T-helper 1 cell treated with Interleukin-12 subunit alpha and Interleukin-12 subunit beta and Interleukin-4 antibody, amounts not matched to agents 30 μg/mL and 1 μg/mL, for 36 hours (primary cell): ENCODE measurements at regions not wholly inside any gene's neighbourhood (a gene's known extent, or its start where the extent isn't known, plus 50 kb on each side); places are given as distances from the start of the nearest gene placed in this dataset.
A peak's percentile ranks its signal among the peaks of the same experiment; 100 is the strongest.
"Not testable (repeated sequence)": the region's sequence is repeated elsewhere in the genome, so short reads cannot be mapped to it uniquely, and the experiment has no call there.

Experiments used
- H3K27ac Mint-ChIP-seq: one replicate; pipeline ENCODE4 v1.8.0; 2021; ENCODE audit warnings: mild to moderate bottlenecking, mixed read lengths
- H3K27me3 Mint-ChIP-seq: one replicate; pipeline ENCODE4 v1.8.0; 2021; ENCODE audit warnings: low read depth, mixed read lengths
- H3K36me3 Mint-ChIP-seq: one replicate; pipeline ENCODE4 v1.8.0; 2021; ENCODE audit warnings: low read depth, mixed read lengths
- H3K4me1 Mint-ChIP-seq: one replicate; pipeline ENCODE4 v1.8.0; 2021; ENCODE audit warnings: low read depth, mixed read lengths
- H3K4me3 Mint-ChIP-seq: one replicate; pipeline ENCODE4 v1.8.0; 2021; ENCODE audit warnings: mild to moderate bottlenecking, moderate library complexity, mixed read lengths
- H3K9me3 Mint-ChIP-seq: one replicate; pipeline ENCODE4 v1.8.0; 2021; ENCODE audit warnings: mixed read lengths

- Mint-ChIP-seq H3K4me1 (peaks cover 40% of the 10 kb centered on the region), H3K9me3 (peaks cover 13% of the 10 kb centered on the region), H3K27ac (peak overlapping the region; percentile 89), H3K4me3 (peak overlapping the region; percentile 67), H3K27me3 (no peaks in the 10 kb centered on the region), H3K36me3 (peaks cover 6% of the 10 kb centered on the region)
Observed at GRCh38 chr16:79845033-79845733, 244.6 kb upstream of the MAF start.

DNA sequence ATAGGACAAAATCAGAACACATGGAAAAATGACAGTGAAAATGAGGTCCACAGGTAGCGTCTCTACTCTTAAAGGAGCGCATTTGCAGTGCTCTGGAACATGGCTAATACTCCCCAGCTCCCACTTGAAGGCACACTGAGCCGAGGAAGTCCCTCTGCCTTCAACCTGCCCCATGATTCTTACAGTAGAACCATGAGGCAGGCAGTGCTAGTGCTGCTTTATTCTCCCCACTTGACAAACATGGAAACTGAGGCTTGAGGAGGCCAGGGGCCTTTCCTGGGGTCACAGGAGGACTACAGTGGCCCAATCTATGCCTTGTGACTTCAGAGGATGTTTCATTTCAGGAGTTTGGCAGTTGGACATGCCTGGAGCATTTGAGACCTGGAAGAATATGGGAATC, 244.1 kb upstream of the MAF start:
- peak overlapping the region; percentile 67 for H3K4me3 Mint-ChIP-seq

GRCh38 chr16:79843631-79844043, 243.1 kb upstream of the MAF start:
- peaks cover 13% of the 10 kb centered on the region for H3K9me3 Mint-ChIP-seq
- peaks cover 6% of the 10 kb centered on the region for H3K36me3 Mint-ChIP-seq
- peak overlapping the region; percentile 44 for H3K4me3 Mint-ChIP-seq
- H3K4me1 Mint-ChIP-seq: peaks cover 37% of the 10 kb centered on the region
- H3K27me3 Mint-ChIP-seq: no peaks in the 10 kb centered on the region
- H3K27ac Mint-ChIP-seq: peak overlapping the region; percentile 58

More for the DNA sequence above, 244.1 kb upstream of the MAF start:
- H3K27ac Mint-ChIP-seq: peak overlapping the region; percentile 89
- no peaks in the 10 kb centered on the region for H3K27me3 Mint-ChIP-seq
- H3K36me3 Mint-ChIP-seq: peaks cover 6% of the 10 kb centered on the region
- peaks cover 13% of the 10 kb centered on the region for H3K9me3 Mint-ChIP-seq
- H3K4me1 Mint-ChIP-seq: peaks cover 38% of the 10 kb centered on the region

DNA sequence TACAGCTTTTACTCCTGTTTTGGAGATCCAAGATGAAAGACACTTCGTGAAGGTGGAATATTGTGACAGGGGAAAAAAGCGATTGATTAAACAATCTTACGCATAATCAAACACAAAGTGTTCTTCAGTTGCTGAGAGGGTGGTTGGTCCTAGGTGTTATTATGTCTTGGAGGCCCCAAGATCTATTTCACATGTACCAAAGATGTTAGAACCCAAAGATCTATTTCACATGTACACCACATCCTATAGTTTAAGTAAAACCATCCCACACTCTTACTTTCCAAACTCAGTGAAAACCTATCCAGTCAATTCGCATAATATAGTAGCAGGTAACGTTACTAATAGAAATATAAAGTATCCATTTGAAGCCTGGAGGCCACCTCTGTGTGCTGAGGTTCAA, 242.6 kb upstream of the MAF start:
- Mint-ChIP-seq H3K27ac (peak overlapping the region; percentile 58), H3K4me3 (no peak overlapping the region)

DNA sequence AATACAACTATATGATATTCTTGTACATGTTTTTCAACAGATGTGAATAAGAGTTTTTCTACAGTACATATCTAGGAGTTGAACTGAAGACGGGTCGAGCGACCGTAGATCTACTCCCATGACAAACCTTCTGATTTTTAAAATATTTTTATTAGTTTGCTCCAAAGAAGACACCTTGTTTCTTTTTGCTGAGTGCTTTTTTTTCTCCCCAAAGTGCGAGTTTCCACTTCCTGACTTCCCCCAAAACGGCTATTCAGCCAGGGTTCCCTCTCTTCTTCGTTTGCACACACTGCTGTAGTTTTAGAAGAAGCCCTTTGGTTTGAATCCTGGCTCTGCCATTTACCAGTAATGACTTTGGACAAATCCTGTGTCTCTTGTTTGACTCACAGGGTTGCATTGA, 241.7 kb upstream of the MAF start:
- H3K36me3 Mint-ChIP-seq: peaks cover 6% of the 10 kb centered on the region
- H3K27ac Mint-ChIP-seq: no peak overlapping the region
- H3K4me3 Mint-ChIP-seq: no peak overlapping the region

More for the DNA sequence above, 242.6 kb upstream of the MAF start:
- peaks cover 13% of the 10 kb centered on the region for H3K9me3 Mint-ChIP-seq
- H3K4me1 Mint-ChIP-seq: peaks cover 37% of the 10 kb centered on the region
- no peaks in the 10 kb centered on the region for H3K27me3 Mint-ChIP-seq
- H3K36me3 Mint-ChIP-seq: peaks cover 6% of the 10 kb centered on the region

GRCh38 chr16:79839466-79840341, 239.2 kb upstream of the MAF start:
- no peaks in the 10 kb centered on the region for H3K27me3 Mint-ChIP-seq
- H3K27ac Mint-ChIP-seq: no peak overlapping the region
- peaks cover 6% of the 10 kb centered on the region for H3K36me3 Mint-ChIP-seq
- H3K9me3 Mint-ChIP-seq: peaks cover 13% of the 10 kb centered on the region
- H3K4me1 Mint-ChIP-seq: peaks cover 21% of the 10 kb centered on the region
- no peak overlapping the region for H3K4me3 Mint-ChIP-seq

More for the DNA sequence above, 241.7 kb upstream of the MAF start:
- H3K27me3 Mint-ChIP-seq: no peaks in the 10 kb centered on the region
- peaks cover 13% of the 10 kb centered on the region for H3K9me3 Mint-ChIP-seq
- H3K4me1 Mint-ChIP-seq: peaks cover 34% of the 10 kb centered on the region

- Mint-ChIP-seq H3K27me3 (no peaks in the 10 kb centered on the region), H3K4me1 (peaks cover 12% of the 10 kb centered on the region), H3K9me3 (peaks cover 13% of the 10 kb centered on the region), H3K4me3 (no peak overlapping the region), H3K36me3 (peaks cover 6% of the 10 kb centered on the region), H3K27ac (no peak overlapping the region)
Observed at GRCh38 chr16:79838496-79839259, 238.1 kb upstream of the MAF start.

DNA sequence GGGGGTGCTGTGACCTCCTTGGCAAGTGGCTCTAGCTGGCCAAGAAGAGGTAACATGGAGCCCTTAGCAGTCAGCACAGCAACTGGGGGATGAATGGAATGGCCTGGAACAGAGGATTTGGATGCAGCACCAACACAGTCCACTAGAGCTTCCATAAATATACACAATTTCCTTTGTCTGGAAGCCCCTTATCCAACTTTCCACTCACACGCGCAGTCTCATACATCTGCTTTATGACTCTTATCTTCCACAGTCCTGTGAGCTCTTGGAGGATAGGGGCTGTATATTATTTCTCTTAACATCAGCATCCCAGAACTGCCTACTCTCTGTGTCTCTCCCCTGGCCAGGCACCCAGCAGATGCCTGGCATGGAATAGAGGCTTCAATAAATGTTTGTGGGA, 235.6 kb upstream of the MAF start:
- no peaks in the 10 kb centered on the region for H3K36me3 Mint-ChIP-seq
- H3K27ac Mint-ChIP-seq: no peak overlapping the region
- H3K4me1 Mint-ChIP-seq: no peaks in the 10 kb centered on the region
- peaks cover 3% of the 10 kb centered on the region for H3K27me3 Mint-ChIP-seq
- peaks cover 2% of the 10 kb centered on the region for H3K9me3 Mint-ChIP-seq
- H3K4me3 Mint-ChIP-seq: no peak overlapping the region

DNA sequence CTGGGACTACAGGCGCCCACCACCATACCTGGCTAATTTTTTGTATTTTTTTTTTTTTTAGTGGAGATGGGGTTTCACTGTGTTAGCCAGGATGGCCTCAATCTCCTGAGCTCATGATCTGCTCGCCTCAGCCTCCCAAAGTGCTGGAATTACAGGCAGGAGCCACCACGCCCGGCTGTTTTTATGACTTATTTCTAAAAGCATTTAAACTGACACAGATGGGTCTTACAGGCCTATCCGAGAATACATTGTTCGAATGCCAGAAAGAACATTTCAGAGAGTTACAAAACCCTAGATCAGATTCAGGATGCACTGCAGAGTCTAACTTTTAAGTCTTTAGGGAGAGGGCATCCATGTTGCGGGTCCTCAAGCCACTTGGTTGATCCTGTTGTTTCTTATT, 234.7 kb upstream of the MAF start:
- peaks cover 8% of the 10 kb centered on the region for H3K27me3 Mint-ChIP-seq
- no peaks in the 10 kb centered on the region for H3K4me1 Mint-ChIP-seq
- no peak overlapping the region for H3K4me3 Mint-ChIP-seq
- no peak overlapping the region for H3K27ac Mint-ChIP-seq
- no peaks in the 10 kb centered on the region for H3K9me3 Mint-ChIP-seq
- H3K36me3 Mint-ChIP-seq: no peaks in the 10 kb centered on the region

DNA sequence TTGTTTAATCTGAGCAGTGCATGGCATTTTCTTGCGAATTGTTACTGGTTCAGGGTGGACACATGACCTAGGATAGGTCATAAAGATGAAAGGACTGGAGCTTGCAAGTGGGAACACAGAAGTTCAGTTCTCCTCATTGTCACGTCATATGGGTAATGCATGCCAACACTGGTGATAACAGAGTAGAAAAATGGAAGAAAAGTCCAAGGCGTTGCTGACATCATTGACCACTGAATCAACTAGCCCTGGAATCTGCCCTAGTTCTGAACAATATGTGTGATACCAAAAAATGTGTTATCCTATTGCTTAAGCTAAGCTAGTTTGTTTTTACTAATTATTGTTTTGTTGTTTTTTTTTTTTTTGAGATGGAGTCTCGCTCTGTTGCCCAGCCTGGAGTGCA, 234.2 kb upstream of the MAF start:
- Mint-ChIP-seq H3K36me3 (no peaks in the 10 kb centered on the region), H3K9me3 (no peaks in the 10 kb centered on the region), H3K4me3 (no peak overlapping the region), H3K4me1 (no peaks in the 10 kb centered on the region), H3K27ac (no peak overlapping the region), H3K27me3 (peaks cover 8% of the 10 kb centered on the region)

DNA sequence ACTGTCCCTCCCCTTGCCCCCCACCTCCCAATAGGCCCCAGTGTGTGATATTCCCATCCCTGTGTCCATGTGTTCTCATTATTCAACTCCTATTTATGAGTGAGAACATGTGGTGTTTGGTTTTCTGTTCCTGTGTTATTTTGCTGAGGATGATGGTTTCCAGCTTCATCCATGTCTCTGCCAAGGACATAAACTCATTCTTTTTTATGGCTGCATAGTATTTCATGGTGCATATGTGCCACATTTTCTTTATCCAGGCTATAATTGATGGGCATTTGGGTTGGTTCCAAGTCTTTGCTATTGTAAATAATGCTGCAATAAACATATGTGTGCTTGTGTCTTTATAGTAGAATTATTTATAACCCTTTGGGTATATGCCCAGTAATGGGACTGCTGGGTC, 233.5 kb upstream of the MAF start:
- not testable (repeated sequence) for H3K27me3 Mint-ChIP-seq, H3K9me3 Mint-ChIP-seq, H3K4me1 Mint-ChIP-seq, H3K36me3 Mint-ChIP-seq, H3K4me3 Mint-ChIP-seq, H3K27ac Mint-ChIP-seq

DNA sequence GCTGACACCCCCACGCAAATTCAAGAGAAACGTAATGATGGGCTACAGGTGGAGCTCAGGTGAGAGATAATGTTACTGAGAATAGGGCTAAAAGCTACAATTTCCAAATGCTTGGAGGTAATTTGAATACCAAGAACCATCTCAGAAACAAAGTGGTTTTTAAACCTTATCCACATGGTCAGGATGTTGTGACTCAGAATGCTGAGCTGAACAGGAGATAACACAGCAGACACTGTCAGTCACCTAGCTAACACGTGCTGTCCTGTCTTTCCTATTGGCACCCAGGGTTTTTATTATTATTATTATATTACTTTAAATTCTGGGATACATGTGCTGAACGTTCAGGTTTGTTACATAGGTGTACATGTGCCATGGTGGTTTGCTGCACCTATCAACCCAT, 233.0 kb upstream of the MAF start:
- Mint-ChIP-seq H3K4me1 (no peaks in the 10 kb centered on the region), H3K27ac (no peak overlapping the region), H3K9me3 (peaks cover 4% of the 10 kb centered on the region), H3K4me3 (no peak overlapping the region), H3K36me3 (no peaks in the 10 kb centered on the region), H3K27me3 (peaks cover 11% of the 10 kb centered on the region)

GRCh38 chr16:79826732-79827475, 226.4 kb upstream of the MAF start:
- no peaks in the 10 kb centered on the region for H3K4me1 Mint-ChIP-seq
- H3K27ac Mint-ChIP-seq: no peak overlapping the region
- H3K27me3 Mint-ChIP-seq: peaks cover 19% of the 10 kb centered on the region
- peaks cover 4% of the 10 kb centered on the region for H3K9me3 Mint-ChIP-seq
- no peaks in the 10 kb centered on the region for H3K36me3 Mint-ChIP-seq
- H3K4me3 Mint-ChIP-seq: no peak overlapping the region

- Mint-ChIP-seq H3K36me3 (no peaks in the 10 kb centered on the region), H3K4me3 (no peak overlapping the region), H3K27ac (no peak overlapping the region), H3K27me3 (peaks cover 14% of the 10 kb centered on the region), H3K9me3 (peaks cover 8% of the 10 kb centered on the region), H3K4me1 (no peaks in the 10 kb centered on the region)
Observed at GRCh38 chr16:79825002-79825401, 224.5 kb upstream of the MAF start.
